Keratinocyte (primary cell): ENCODE measurements at regions not wholly inside any gene's neighbourhood (a gene's known extent, or its start where the extent isn't known, plus 50 kb on each side); places are given as distances from the start of the nearest gene placed in this dataset.

Experiments used
- DNase-seq: peaks from one replicate; pipeline ENCODE4 v3.0.0-alpha.2; 2011; ENCODE audit warnings: low read depth, missing footprints, low spot score
- FAIRE-seq: peaks from 2 replicates; lab custom pipeline; 2011; peaks lifted over from hg19 to GRCh38; lab: Jason Lieb, UNC
- H2AFZ ChIP-seq: 2 replicates; pipeline ENCODE4 v1.6.0; 2012; ENCODE audit warnings: low read length, control low read depth, inconsistent platforms; ENCODE audit not compliant: control insufficient read depth
- H3K27ac ChIP-seq: 2 replicates; pipeline ENCODE4 v1.5.1; 2011; ENCODE audit warnings: low read length; ENCODE audit not compliant: control insufficient read depth, insufficient read depth
- H3K27me3 ChIP-seq: 3 replicates; pipeline ENCODE4 v1.6.0; 2011; ENCODE audit warnings: low read length; ENCODE audit not compliant: control insufficient read depth, insufficient read depth; ENCODE audit errors: extremely low read depth
- H3K36me3 ChIP-seq, 2 experiments: 2 replicates in 1 of 2; 3 replicates in 1 of 2; pipeline ENCODE4 v1.5.1; 2011; ENCODE audit warnings: low read length in 2 of 2, mild to moderate bottlenecking in 1 of 2; ENCODE audit not compliant: control insufficient read depth in 2 of 2, insufficient read depth in 2 of 2; ENCODE audit errors: extremely low read depth in 1 of 2
- H3K4me1 ChIP-seq: 3 replicates; pipeline ENCODE4 v1.5.1; 2011; ENCODE audit warnings: low read length; ENCODE audit not compliant: control insufficient read depth, insufficient read depth; ENCODE audit errors: extremely low read depth
- H3K4me2 ChIP-seq: 3 replicates; pipeline ENCODE4 v1.6.0; 2011; ENCODE audit warnings: low read depth, low read length; ENCODE audit not compliant: control insufficient read depth, insufficient read depth; ENCODE audit errors: extremely low read depth
- H3K4me3 ChIP-seq, 3 experiments: fragments of 200-600 bp in 1 of 3; sonication (generic) in 1 of 3; 2 replicates in 2 of 3; 3 replicates in 1 of 3; pipeline ENCODE4 v1.5.1; 2011 to 2016; ENCODE audit warnings: low read length in 3 of 3, mild to moderate bottlenecking in 3 of 3, control low read depth in 2 of 3, inconsistent platforms in 1 of 3, low read depth in 1 of 3, mixed read lengths in 1 of 3, mixed run types in 1 of 3, moderate library complexity in 1 of 3; ENCODE audit not compliant: control insufficient read depth in 2 of 3, insufficient read depth in 2 of 3; ENCODE audit errors: extremely low read depth in 1 of 3
- H3K79me2 ChIP-seq: 2 replicates; pipeline ENCODE4 v1.6.0; 2012; ENCODE audit warnings: low read length; ENCODE audit not compliant: control insufficient read depth, insufficient read depth
- H3K9ac ChIP-seq: 3 replicates; pipeline ENCODE4 v1.6.0; 2011; ENCODE audit warnings: low read length; ENCODE audit not compliant: control insufficient read depth, insufficient read depth; ENCODE audit errors: extremely low read depth
- H3K9me1 ChIP-seq: 3 replicates; pipeline ENCODE4 v1.6.0; 2011; ENCODE audit warnings: low read length; ENCODE audit not compliant: control insufficient read depth, insufficient read depth; ENCODE audit errors: extremely low read depth
- H3K9me3 ChIP-seq: 2 replicates; pipeline ENCODE4 v1.5.1; 2012; ENCODE audit warnings: low read depth, low read length; ENCODE audit not compliant: control insufficient read depth
- H4K20me1 ChIP-seq: 3 replicates; pipeline ENCODE4 v1.6.0; 2011; ENCODE audit warnings: low read length; ENCODE audit not compliant: control insufficient read depth, insufficient read depth; ENCODE audit errors: extremely low read depth
- CTCF ChIP-seq, 3 experiments: IDR thresholded peaks in 1 of 3; conservative IDR thresholded peaks in 1 of 3; optimal IDR thresholded peaks in 1 of 3; 2 replicates in 2 of 3; 3 replicates in 1 of 3; pipeline versions ENCODE3 to v1.5.1; 2011; ENCODE audit warnings: low read length in 3 of 3, mild to moderate bottlenecking in 3 of 3, moderate library complexity in 2 of 3, control low read depth in 1 of 3, inconsistent platforms in 1 of 3; ENCODE audit not compliant: insufficient read depth in 2 of 3; ENCODE audit errors: extremely low read depth in 1 of 3
- EZH2 ChIP-seq: IDR thresholded peaks from one replicate; pipeline ENCODE4 v1.6.1; 2012; ENCODE audit warnings: inconsistent platforms, mild to moderate bottlenecking, low read length, moderate library complexity
- dilution Hi-C: fragments of 300-500 bp; cut with MboI; formaldehyde crosslinking; loops from one replicate; pipeline ENCODE4 v1.7.0; 2020; ENCODE audit warnings: low sequenced_read_pairs; ENCODE audit not compliant: extremely low pct_ligation_motif_present

- Histone ChIP-seq H3K79me2 (no peaks in the 10 kb centered on the region), H3K4me1 (no peaks in the 10 kb centered on the region), H3K27me3 (no peaks in the 10 kb centered on the region), H3K4me3 (no peak overlapping the region), H3K4me2 (no peak overlapping the region), H4K20me1 (no peaks in the 10 kb centered on the region), H3K9me3 (no peaks in the 10 kb centered on the region), H3K9me1 (no peaks in the 10 kb centered on the region), H3K36me3 (no peaks in the 10 kb centered on the region), H3K9ac (no peak overlapping the region), H2AFZ (no peak overlapping the region), H3K27ac (no peak overlapping the region)
- TF ChIP-seq EZH2 (no peak), CTCF (optimal IDR thresholded peaks at IDR 0.05 in 1 of 3, IDR thresholded peaks at IDR 0.05 in 1 of 3, conservative IDR thresholded peaks at IDR 0.05 in 1 of 3; ENCODE audit: extremely low read depth in 1 of 3, insufficient read depth in 2 of 3, low read length in 3 of 3) (no peak)
- no peak for FAIRE-seq
- DNase-seq, result no peak
- dilution Hi-C loops, result no loop called here
Measured at GRCh38 chr11:16454289-16454863, 98.0 kb upstream of the SOX6 start.

- Histone ChIP-seq H3K27me3 (no peaks in the 10 kb centered on the region), H2AFZ (no peak overlapping the region), H3K9me1 (no peaks in the 10 kb centered on the region), H3K9ac (no peak overlapping the region), H3K79me2 (no peaks in the 10 kb centered on the region), H3K4me3 (no peak overlapping the region), H3K27ac (no peak overlapping the region), H3K36me3 (no peaks in the 10 kb centered on the region), H4K20me1 (no peaks in the 10 kb centered on the region), H3K9me3 (no peaks in the 10 kb centered on the region), H3K4me1 (no peaks in the 10 kb centered on the region), H3K4me2 (no peak overlapping the region)
- dilution Hi-C loops, result no loop called here
- FAIRE-seq, result no peak
- no peak for DNase-seq
- TF ChIP-seq CTCF (optimal IDR thresholded peaks at IDR 0.05 in 1 of 3, IDR thresholded peaks at IDR 0.05 in 1 of 3, conservative IDR thresholded peaks at IDR 0.05 in 1 of 3; ENCODE audit: extremely low read depth in 1 of 3, insufficient read depth in 2 of 3, low read length in 3 of 3) (no peak), EZH2 (no peak)
Measured at GRCh38 chr11:16448123-16448717, 91.9 kb upstream of the SOX6 start.
